Parathyroid adenoma (tissue), 2 donors: ENCODE measurements at regions not wholly inside any gene's neighbourhood (a gene's known extent, or its start where the extent isn't known, plus 50 kb on each side); places are given as distances from the start of the nearest gene placed in this dataset.

Experiments used
- H2AFZ ChIP-seq: fragments of 300-600 bp; sonication (generic); one replicate; pipeline ENCODE4 v1.7.0; 2017; ENCODE audit warnings: antibody characterized with exemption, mild to moderate bottlenecking
- H3K27ac ChIP-seq: fragments of 300-600 bp; sonication (generic); one replicate; pipeline ENCODE4 v1.7.0; 2017
- H3K27me3 ChIP-seq: fragments of 300-600 bp; sonication (generic); one replicate; pipeline ENCODE4 v1.7.0; 2017; ENCODE audit warnings: low read length; ENCODE audit not compliant: control insufficient read depth, insufficient read depth
- H3K36me3 ChIP-seq: fragments of 300-600 bp; sonication (generic); one replicate; pipeline ENCODE4 v1.7.0; 2017; ENCODE audit warnings: low read length; ENCODE audit not compliant: control insufficient read depth, insufficient read depth
- H3K4me1 ChIP-seq: fragments of 300-600 bp; sonication (generic); one replicate; pipeline ENCODE4 v1.7.0; 2017; ENCODE audit warnings: control low read depth
- H3K4me2 ChIP-seq: fragments of 300-600 bp; sonication (generic); one replicate; pipeline ENCODE4 v1.7.0; 2017; ENCODE audit warnings: low read length
- H3K4me3 ChIP-seq: fragments of 300-600 bp; sonication (generic); one replicate; pipeline ENCODE4 v1.7.0; 2017; ENCODE audit warnings: low read depth, low read length
- H3K79me2 ChIP-seq: fragments of 300-600 bp; sonication (generic); one replicate; pipeline ENCODE4 v1.7.0; 2017; ENCODE audit warnings: control low read depth
- H3K9ac ChIP-seq: fragments of 300-600 bp; sonication (generic); one replicate; pipeline ENCODE4 v1.7.0; 2017; ENCODE audit warnings: mild to moderate bottlenecking
- H3K9me3 ChIP-seq: fragments of 300-600 bp; sonication (generic); one replicate; pipeline ENCODE4 v1.7.0; 2017; ENCODE audit warnings: low read length; ENCODE audit not compliant: control insufficient read depth
- CTCF ChIP-seq: fragments of 300-600 bp; sonication (generic); IDR thresholded peaks from one replicate; pipeline ENCODE4 v1.7.0; 2017; ENCODE audit warnings: antibody characterized with exemption, mild to moderate bottlenecking
- donor health status: primary hyperparathyroidism.

GRCh38 chr5:163825661-163826060 is 320.2 kb downstream of the MAT2B start:
- H3K4me2 ChIP-seq, result no peak overlapping the region
- H3K27me3 ChIP-seq, result no peaks in the 10 kb centered on the region
- H3K9ac ChIP-seq, result no peak overlapping the region
- no peak overlapping the region for H3K27ac ChIP-seq
- no peaks in the 10 kb centered on the region for H3K36me3 ChIP-seq
- no peaks in the 10 kb centered on the region for H3K79me2 ChIP-seq
- H3K4me3 ChIP-seq, result no peak overlapping the region
- no peaks in the 10 kb centered on the region for H3K4me1 ChIP-seq
- no peak overlapping the region for H2AFZ ChIP-seq
- H3K9me3 ChIP-seq, result no peaks in the 10 kb centered on the region
- TF ChIP-seq CTCF, result no peak

GRCh38 chr5:163826201-163826600 is 320.8 kb downstream of the MAT2B start:
- Histone ChIP-seq H3K79me2 (no peaks in the 10 kb centered on the region), H3K4me2 (no peak overlapping the region), H3K36me3 (no peaks in the 10 kb centered on the region), H3K4me3 (no peak overlapping the region), H3K27ac (no peak overlapping the region), H3K9me3 (no peaks in the 10 kb centered on the region), H3K4me1 (no peaks in the 10 kb centered on the region), H2AFZ (no peak overlapping the region), H3K27me3 (no peaks in the 10 kb centered on the region), H3K9ac (no peak overlapping the region)
- TF ChIP-seq CTCF, result no peak

- Histone ChIP-seq H3K36me3 (no peaks in the 10 kb centered on the region), H3K9ac (no peak overlapping the region), H3K4me1 (no peaks in the 10 kb centered on the region), H3K79me2 (no peaks in the 10 kb centered on the region), H3K27me3 (no peaks in the 10 kb centered on the region), H3K4me3 (no peak overlapping the region), H2AFZ (no peak overlapping the region), H3K9me3 (no peaks in the 10 kb centered on the region), H3K4me2 (no peak overlapping the region), H3K27ac (no peak overlapping the region)
- TF ChIP-seq CTCF, result no peak
Observed at GRCh38 chr5:163832155-163832554, 326.7 kb downstream of the MAT2B start.

- Histone ChIP-seq H3K79me2 (no peaks in the 10 kb centered on the region), H3K9me3 (no peaks in the 10 kb centered on the region), H2AFZ (no peak overlapping the region), H3K4me2 (no peak overlapping the region), H3K4me1 (no peaks in the 10 kb centered on the region), H3K4me3 (no peak overlapping the region), H3K27me3 (no peaks in the 10 kb centered on the region), H3K9ac (no peak overlapping the region), H3K36me3 (no peaks in the 10 kb centered on the region), H3K27ac (no peak overlapping the region)
- TF ChIP-seq CTCF, result no peak
Observed at GRCh38 chr5:163838738-163839137, 333.3 kb downstream of the MAT2B start.

GRCh38 chr5:163846512-163846911 is 341.1 kb downstream of the MAT2B start:
- H3K27me3 ChIP-seq, result no peaks in the 10 kb centered on the region
- H3K27ac ChIP-seq, result no peak overlapping the region
- no peak overlapping the region for H3K4me2 ChIP-seq
- H3K36me3 ChIP-seq, result no peaks in the 10 kb centered on the region
- H2AFZ ChIP-seq, result no peak overlapping the region
- no peaks in the 10 kb centered on the region for H3K9me3 ChIP-seq
- H3K9ac ChIP-seq, result no peak overlapping the region
- H3K4me3 ChIP-seq, result no peak overlapping the region
- no peak for TF ChIP-seq CTCF
- no peaks in the 10 kb centered on the region for H3K79me2 ChIP-seq
- no peaks in the 10 kb centered on the region for H3K4me1 ChIP-seq
